Vagina (tissue), 2 donors: ENCODE measurements at regions not wholly inside any gene's neighbourhood (a gene's known extent, or its start where the extent isn't known, plus 50 kb on each side); places are given as distances from the start of the nearest gene placed in this dataset.

ENCODE experiments used
- CTCF ChIP-seq, 3 experiments: fragments of 450-650 bp in 2 of 3; fragments of 200-600 bp in 1 of 3; sonication (generic) in 1 of 3; IDR thresholded peaks; one replicate each; pipeline ENCODE4 v1.5.1; 2017 to 2019; ENCODE audit warnings: antibody characterized with exemption in 3 of 3, mild to moderate bottlenecking in 2 of 3, moderate library complexity in 2 of 3
- POLR2A ChIP-seq, 2 donors: fragments of 450-650 bp; IDR thresholded peaks; one replicate each; pipeline ENCODE4 v1.6.1; 2017; ENCODE audit warnings: antibody characterized with exemption in 2 of 2, mild to moderate bottlenecking in 2 of 2, moderate library complexity in 2 of 2
- POLR2AphosphoS5 ChIP-seq, 2 donors: sonication (generic); formaldehyde crosslinking; IDR thresholded peaks; one replicate each; pipeline ENCODE4 v1.9.0; 2017; ENCODE audit warnings: antibody characterized with exemption in 2 of 2, mild to moderate bottlenecking in 2 of 2, low read depth in 1 of 2; ENCODE audit not compliant: insufficient read depth in 1 of 2

- TF ChIP-seq CTCF (IDR thresholded peaks at IDR 0.05), result no peak
- no peak for TF ChIP-seq POLR2AphosphoS5 (IDR thresholded peaks at IDR 0.05; ENCODE audit: insufficient read depth in 1 of 2, low read depth in 1 of 2)
- no peak for TF ChIP-seq POLR2A (IDR thresholded peaks at IDR 0.05)
Measured at GRCh38 chr10:107718864-107719263, 554.4 kb upstream of the SORCS1 start.
